Uterus (tissue), 2 donors: ENCODE measurements at regions not wholly inside any gene's neighbourhood (a gene's known extent, or its start where the extent isn't known, plus 50 kb on each side); places are given as distances from the start of the nearest gene placed in this dataset.

ENCODE experiments used
- POLR2A ChIP-seq, 2 donors: fragments of 450-650 bp; IDR thresholded peaks; one replicate each; pipeline ENCODE4 v1.6.1; 2016; ENCODE audit warnings: antibody characterized with exemption in 2 of 2, mild to moderate bottlenecking in 1 of 2, moderate library complexity in 1 of 2
- TF ChIP-seq, protein P1 (sequence below), 4 experiments: fragments of 200-600 bp in 2 of 4; fragments of 450-650 bp in 2 of 4; sonication (generic) in 2 of 4; IDR thresholded peaks; one replicate each; pipeline ENCODE4 v1.5.1; 2016 to 2019; ENCODE audit warnings: antibody characterized with exemption in 4 of 4, mild to moderate bottlenecking in 2 of 4, moderate library complexity in 1 of 4

- TF ChIP-seq, protein P1, sequence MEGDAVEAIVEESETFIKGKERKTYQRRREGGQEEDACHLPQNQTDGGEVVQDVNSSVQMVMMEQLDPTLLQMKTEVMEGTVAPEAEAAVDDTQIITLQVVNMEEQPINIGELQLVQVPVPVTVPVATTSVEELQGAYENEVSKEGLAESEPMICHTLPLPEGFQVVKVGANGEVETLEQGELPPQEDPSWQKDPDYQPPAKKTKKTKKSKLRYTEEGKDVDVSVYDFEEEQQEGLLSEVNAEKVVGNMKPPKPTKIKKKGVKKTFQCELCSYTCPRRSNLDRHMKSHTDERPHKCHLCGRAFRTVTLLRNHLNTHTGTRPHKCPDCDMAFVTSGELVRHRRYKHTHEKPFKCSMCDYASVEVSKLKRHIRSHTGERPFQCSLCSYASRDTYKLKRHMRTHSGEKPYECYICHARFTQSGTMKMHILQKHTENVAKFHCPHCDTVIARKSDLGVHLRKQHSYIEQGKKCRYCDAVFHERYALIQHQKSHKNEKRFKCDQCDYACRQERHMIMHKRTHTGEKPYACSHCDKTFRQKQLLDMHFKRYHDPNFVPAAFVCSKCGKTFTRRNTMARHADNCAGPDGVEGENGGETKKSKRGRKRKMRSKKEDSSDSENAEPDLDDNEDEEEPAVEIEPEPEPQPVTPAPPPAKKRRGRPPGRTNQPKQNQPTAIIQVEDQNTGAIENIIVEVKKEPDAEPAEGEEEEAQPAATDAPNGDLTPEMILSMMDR (IDR thresholded peaks at IDR 0.05) = no peak
- no peak for TF ChIP-seq POLR2A (IDR thresholded peaks at IDR 0.05)
Observed at GRCh38 chr9:22255337-22255736, 191.3 kb upstream of the DMRTA1 start.
